Activated CD4-positive, alpha-beta memory T cell treated with anti-CD3 and anti-CD28 coated beads for 36 hours (primary cell): ENCODE measurements at regions not wholly inside any gene's neighbourhood (a gene's known extent, or its start where the extent isn't known, plus 50 kb on each side); places are given as distances from the start of the nearest gene placed in this dataset.

Source experiments
- CTCF ChIA-PET: fragments of 350-600 bp; sonication (Branson Sonifier 250); formaldehyde crosslinking; loops from one replicate; lab custom pipeline; 2021; ENCODE audit warnings: antibody characterized with exemption, inconsistent platforms; lab: Charles Lee
- POLR2A ChIA-PET: fragments of 350-600 bp; sonication (Branson Sonifier 250); formaldehyde crosslinking; loops from one replicate; lab custom pipeline; 2021; ENCODE audit warnings: antibody characterized with exemption; lab: Charles Lee
- DNase-seq: peaks from one replicate; pipeline ENCODE4 v3.0.0-alpha.2; 2020
- H3K27ac Mint-ChIP-seq: one replicate; pipeline ENCODE4 v1.8.0; 2021; ENCODE audit warnings: mixed read lengths
- H3K27me3 Mint-ChIP-seq: one replicate; pipeline ENCODE4 v1.8.0; 2021; ENCODE audit warnings: mixed read lengths
- H3K36me3 Mint-ChIP-seq: one replicate; pipeline ENCODE4 v1.8.0; 2021; ENCODE audit warnings: mixed read lengths
- H3K4me1 Mint-ChIP-seq: one replicate; pipeline ENCODE4 v1.8.0; 2021; ENCODE audit warnings: low read depth, mixed read lengths
- H3K4me3 Mint-ChIP-seq: one replicate; pipeline ENCODE4 v1.8.0; 2021; ENCODE audit warnings: mild to moderate bottlenecking, mixed read lengths
- H3K9me3 Mint-ChIP-seq: one replicate; pipeline ENCODE4 v1.8.0; 2021; ENCODE audit warnings: mixed read lengths
- intact Hi-C: fragments of 100-400 bp; cut with micrococcal nuclease; formaldehyde crosslinking; loops from one replicate; pipeline ENCODE4 v1.15.1; 2023

DNA sequence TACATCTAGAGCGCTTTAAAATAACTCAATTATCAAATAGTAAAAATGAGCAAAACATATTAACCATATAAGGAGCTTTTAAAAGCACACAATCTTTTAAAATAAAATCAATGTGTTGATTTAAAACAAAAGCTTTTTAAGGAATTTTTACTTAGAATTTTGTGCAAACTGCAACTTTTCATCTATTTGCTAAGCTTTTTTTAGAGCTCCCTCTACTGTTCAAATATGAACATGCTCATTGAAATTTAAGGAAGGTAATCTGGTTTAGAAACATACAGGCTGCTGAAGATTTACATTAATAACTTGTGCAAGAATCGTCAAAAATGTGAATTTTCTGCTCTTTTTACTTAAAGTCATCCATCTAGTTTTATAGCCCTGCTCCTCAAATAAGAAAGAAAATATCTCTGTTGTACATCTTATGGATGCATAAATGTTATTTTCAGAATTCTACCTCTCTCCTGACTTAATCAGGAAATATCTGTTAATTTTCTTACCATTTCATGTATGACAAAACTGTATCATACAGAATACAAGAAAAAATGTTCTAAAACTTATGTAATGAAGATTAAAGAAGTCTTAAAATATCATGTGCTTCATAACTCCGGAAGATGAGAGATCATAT lies 469.4 kb upstream of the ROBO2 start:
- ChIA-PET CTCF (interaction anchor here (0.8 kb wide), 1 partner anchor 10 kb away, joined by 3 read pairs; no protein-coding TSS in a partner anchor), POLR2A (no interaction called here)
- H3K4me1 Mint-ChIP-seq: no peaks in the 10 kb centered on the region
- no peak for DNase-seq
- no peaks in the 10 kb centered on the region for H3K9me3 Mint-ChIP-seq
- intact Hi-C loops: no loop called here
- no peaks in the 10 kb centered on the region for H3K36me3 Mint-ChIP-seq
- no peaks in the 10 kb centered on the region for H3K27me3 Mint-ChIP-seq
- H3K27ac Mint-ChIP-seq: no peak overlapping the region
- H3K4me3 Mint-ChIP-seq: no peak overlapping the region

DNA sequence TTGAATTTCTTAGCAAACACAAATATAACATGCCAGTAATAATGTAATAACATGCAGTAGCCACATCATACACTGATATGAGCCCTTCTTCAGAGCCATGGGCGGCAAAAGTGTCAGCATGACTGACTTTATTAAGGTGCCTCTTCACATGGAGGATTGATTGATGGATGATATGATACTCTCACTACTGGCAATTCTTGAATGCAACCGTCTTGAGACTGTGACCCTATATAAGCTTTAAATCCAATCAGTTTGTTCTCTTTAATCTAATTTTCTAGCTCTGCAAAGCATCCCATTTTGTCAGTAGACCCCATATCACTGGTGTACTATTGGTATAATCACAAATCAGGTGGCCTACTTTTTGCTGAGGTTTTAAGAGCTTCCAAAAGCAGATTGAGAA lies 463.7 kb upstream of the ROBO2 start:
- peaks cover 10% of the 10 kb centered on the region for H3K9me3 Mint-ChIP-seq

DNA sequence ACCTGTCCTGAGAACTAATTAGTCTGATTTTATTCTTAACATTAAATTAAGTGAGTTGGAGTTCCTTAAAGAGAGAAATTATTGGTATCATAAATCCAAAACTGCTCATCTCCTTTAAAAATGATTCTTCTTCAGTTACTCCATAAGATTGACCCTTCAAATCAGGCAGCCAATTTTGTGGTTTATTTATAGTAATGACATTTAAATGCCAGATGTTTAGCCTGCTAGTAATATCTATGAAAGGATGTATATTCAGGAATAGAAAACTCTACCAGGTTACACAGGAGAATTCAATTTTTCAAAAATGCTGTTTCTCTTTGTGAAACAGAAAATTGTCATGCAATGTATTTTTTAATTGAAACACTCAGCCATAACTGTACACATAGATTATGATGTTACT lies 457.8 kb upstream of the ROBO2 start:
- CTCF ChIA-PET: no interaction called here
- intact Hi-C loops: no loop called here
- Mint-ChIP-seq H3K36me3 (no peaks in the 10 kb centered on the region), H3K27me3 (no peaks in the 10 kb centered on the region), H3K4me1 (no peaks in the 10 kb centered on the region), H3K9me3 (peaks cover 21% of the 10 kb centered on the region), H3K27ac (no peak overlapping the region), H3K4me3 (no peak overlapping the region)
- POLR2A ChIA-PET: no interaction called here
- DNase-seq: no peak

More for the DNA sequence above, 463.7 kb upstream of the ROBO2 start:
- Mint-ChIP-seq H3K36me3 (no peaks in the 10 kb centered on the region), H3K27ac (no peak overlapping the region), H3K4me1 (no peaks in the 10 kb centered on the region), H3K27me3 (no peaks in the 10 kb centered on the region), H3K4me3 (no peak overlapping the region)
- intact Hi-C loops: no loop called here
- POLR2A ChIA-PET: no interaction called here
- DNase-seq: no peak
- CTCF ChIA-PET: no interaction called here

DNA sequence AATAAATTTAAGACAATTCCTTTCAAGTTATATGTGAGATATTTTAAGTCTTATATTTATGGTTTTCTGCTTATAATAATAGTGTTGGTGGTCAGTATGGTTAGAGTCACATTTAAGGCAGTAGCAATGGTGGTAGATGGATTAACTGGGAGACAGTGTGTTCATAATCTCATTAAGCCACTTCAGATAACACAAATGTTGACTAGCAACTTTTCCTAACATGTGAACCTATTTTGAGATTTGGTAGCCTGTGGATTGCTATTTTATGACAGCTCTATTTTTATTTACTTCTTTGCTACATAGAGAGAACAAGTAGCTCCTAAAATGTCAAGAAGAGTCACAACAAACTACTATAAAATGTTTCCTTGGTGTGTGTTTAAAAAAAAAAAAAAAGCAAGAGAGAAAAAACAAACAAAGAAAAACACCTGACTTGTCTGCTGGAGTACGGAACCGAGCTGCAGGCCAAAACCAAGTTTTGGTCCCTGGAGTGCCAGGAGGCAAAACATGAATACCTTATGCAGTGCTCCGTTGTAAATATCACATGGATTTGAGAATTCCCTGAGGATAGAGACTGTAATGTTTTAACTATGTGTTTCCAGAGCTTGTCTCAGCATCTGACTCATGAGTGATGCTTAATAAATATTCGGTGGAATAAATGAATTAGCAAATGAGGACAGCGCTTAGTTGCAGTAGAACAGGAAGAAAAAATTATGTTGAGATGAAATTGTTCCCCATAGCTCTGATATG lies 457.1 kb upstream of the ROBO2 start:
- Mint-ChIP-seq H3K27ac (no peak overlapping the region), H3K9me3 (peaks cover 24% of the 10 kb centered on the region), H3K36me3 (no peaks in the 10 kb centered on the region), H3K4me1 (no peaks in the 10 kb centered on the region), H3K27me3 (no peaks in the 10 kb centered on the region), H3K4me3 (no peak overlapping the region)
- DNase-seq: no peak
- POLR2A ChIA-PET: no interaction called here
- intact Hi-C loops: no loop called here
- CTCF ChIA-PET: no interaction called here

DNA sequence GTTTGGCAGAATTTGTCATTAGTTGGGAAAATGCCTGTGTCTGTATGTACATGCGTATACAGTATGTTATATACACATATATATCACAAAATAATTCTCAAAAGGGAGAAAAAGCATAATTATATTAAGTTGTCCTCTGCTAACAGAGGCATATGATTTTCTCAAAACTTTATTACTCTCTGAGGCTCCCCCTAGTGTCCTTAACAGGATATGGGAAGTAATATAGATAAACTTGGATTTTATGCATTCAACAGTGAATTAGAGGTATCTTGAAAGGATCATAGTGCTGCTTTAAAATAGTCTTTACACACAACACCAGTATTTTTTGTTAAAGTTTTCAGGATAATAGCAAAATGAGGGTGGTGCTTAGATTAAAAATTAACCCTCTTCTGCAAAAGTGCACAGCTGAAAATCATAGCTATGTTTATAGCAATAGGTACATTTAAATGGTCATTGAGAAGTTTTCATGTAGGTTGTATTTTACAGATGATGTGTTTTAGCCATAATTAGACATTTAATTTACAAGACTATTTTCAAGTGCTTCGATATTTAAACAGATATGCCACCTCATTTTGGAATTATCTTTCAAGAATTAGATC lies 454.0 kb upstream of the ROBO2 start:
- Mint-ChIP-seq H3K9me3 (peaks cover 15% of the 10 kb centered on the region), H3K4me1 (no peaks in the 10 kb centered on the region), H3K36me3 (no peaks in the 10 kb centered on the region), H3K27ac (no peak overlapping the region), H3K27me3 (no peaks in the 10 kb centered on the region), H3K4me3 (no peak overlapping the region)
- POLR2A ChIA-PET: no interaction called here
- CTCF ChIA-PET: no interaction called here
- intact Hi-C loops: no loop called here
- DNase-seq: no peak

DNA sequence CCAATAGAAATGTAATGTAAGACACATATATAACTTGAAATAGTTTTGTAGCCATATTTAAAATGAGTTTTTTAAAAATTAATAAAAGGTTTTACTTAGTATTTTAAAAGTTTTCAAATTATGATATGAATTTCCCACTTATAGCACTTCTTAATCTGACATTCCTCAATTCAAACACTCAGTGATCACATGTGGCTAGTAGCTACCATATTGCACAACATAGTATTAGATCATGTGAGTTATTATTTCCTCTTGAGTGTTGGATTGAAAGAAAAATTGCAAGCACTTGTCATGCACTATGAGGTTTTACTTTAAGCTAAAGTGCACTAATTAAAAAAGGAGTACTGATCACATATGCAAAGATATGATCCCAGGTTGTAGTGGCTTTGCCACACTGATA lies 453.4 kb upstream of the ROBO2 start:
- Mint-ChIP-seq H3K4me3 (no peak overlapping the region), H3K27me3 (no peaks in the 10 kb centered on the region), H3K9me3 (peaks cover 13% of the 10 kb centered on the region), H3K4me1 (no peaks in the 10 kb centered on the region), H3K27ac (no peak overlapping the region), H3K36me3 (no peaks in the 10 kb centered on the region)
- intact Hi-C loops: no loop called here
- no peak for DNase-seq
- CTCF ChIA-PET: no interaction called here
- POLR2A ChIA-PET: no interaction called here

DNA sequence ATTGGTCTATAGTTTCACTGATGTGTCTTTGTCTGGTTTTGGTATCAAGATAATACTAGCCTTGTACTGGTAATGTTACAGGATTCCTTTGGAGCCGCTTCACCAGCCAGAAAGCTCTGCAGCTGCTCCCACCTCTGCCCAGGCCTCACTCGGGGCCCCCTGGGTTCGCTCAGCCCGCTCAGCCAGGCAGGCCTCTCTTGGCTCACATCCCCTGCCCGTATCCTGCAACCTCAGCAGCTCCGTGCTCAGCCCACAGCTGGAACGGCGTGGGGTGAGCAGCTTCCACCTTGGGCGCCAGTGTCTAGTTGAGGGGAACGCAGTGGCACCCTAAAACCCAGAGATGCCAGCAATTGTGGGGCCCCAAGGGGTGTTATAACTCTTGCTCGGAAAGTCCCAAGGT lies 429.7 kb upstream of the ROBO2 start:
- Mint-ChIP-seq H3K27ac (no peak overlapping the region), H3K4me3 (no peak overlapping the region), H3K4me1 (no peaks in the 10 kb centered on the region), H3K9me3 (peaks cover 13% of the 10 kb centered on the region), H3K36me3 (no peaks in the 10 kb centered on the region), H3K27me3 (no peaks in the 10 kb centered on the region)
- no peak for DNase-seq
- CTCF ChIA-PET: no interaction called here
- POLR2A ChIA-PET: no interaction called here
- intact Hi-C loops: no loop called here

DNA sequence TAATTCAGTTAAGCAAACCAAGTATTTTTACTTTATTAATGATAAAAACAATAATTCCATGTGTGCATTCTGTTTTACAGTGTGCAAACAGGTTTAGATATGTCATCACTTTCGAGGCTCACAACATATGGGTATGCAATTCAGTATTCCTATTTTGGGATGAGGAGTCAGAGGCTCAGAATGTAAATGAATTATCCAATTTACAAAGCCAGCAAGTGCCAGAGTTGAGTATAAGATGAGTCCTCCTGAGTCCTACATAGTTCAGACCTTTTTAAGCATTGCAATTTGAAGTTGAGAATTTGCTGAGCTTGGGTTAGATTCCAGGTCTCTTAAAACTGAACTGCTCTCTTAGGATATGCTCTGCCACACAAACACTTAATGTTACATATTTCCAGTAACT lies 424.2 kb upstream of the ROBO2 start:
- no peak for DNase-seq
- Mint-ChIP-seq H3K27ac (no peak overlapping the region), H3K36me3 (no peaks in the 10 kb centered on the region), H3K4me3 (no peak overlapping the region), H3K4me1 (no peaks in the 10 kb centered on the region), H3K9me3 (peaks cover 7% of the 10 kb centered on the region), H3K27me3 (no peaks in the 10 kb centered on the region)
- intact Hi-C loops: no loop called here
- ChIA-PET POLR2A (no interaction called here), CTCF (no interaction called here)

DNA sequence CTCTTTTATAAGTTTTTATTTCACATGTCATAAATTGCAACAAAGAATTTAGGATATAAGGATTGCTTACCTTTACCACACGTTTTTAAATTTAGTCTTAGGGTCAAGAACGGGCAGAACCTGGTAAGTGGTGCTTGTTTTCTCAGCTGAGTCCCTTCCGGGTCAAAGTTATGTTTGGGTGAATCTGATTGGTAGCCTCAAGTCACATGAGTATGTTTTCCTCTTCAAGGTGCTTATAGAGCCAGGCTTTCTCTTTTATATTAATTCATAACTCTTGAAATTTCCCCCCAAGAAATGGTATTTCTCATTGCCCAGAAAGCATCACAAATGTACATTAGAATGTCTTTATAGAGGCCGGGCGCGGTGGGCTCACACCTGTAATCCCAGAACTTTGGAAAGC lies 415.7 kb upstream of the ROBO2 start:
- DNase-seq: no peak
- ChIA-PET CTCF (no interaction called here), POLR2A (no interaction called here)
- no peak overlapping the region for H3K4me3 Mint-ChIP-seq
- H3K9me3 Mint-ChIP-seq: peaks cover 34% of the 10 kb centered on the region
- H3K36me3 Mint-ChIP-seq: no peaks in the 10 kb centered on the region
- no peaks in the 10 kb centered on the region for H3K27me3 Mint-ChIP-seq
- no peaks in the 10 kb centered on the region for H3K4me1 Mint-ChIP-seq
- no peak overlapping the region for H3K27ac Mint-ChIP-seq
- intact Hi-C loops: no loop called here

DNA sequence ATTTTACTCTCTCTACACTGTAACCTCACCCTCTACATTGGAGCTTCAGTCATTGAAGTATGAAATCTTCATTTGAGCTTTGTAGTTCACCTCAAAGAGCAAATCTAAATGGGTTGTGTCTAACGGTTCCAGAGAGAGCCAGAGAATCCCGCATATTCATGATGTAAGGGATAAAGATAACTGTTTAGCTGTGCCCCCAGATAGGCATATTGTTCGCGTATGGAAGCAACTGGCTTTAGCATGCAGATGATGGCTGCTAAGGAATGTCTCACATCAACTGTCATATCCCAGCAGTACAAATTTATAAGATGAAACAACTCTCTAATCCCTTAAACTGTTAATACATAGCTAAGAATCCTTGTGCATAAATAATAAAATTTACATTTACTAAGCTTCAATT lies 412.7 kb upstream of the ROBO2 start:
- Mint-ChIP-seq H3K36me3 (no peaks in the 10 kb centered on the region), H3K4me3 (no peak overlapping the region), H3K27me3 (no peaks in the 10 kb centered on the region), H3K9me3 (peaks cover 36% of the 10 kb centered on the region), H3K4me1 (no peaks in the 10 kb centered on the region), H3K27ac (no peak overlapping the region)
- POLR2A ChIA-PET: no interaction called here
- DNase-seq: no peak
- intact Hi-C loops: no loop called here
- CTCF ChIA-PET: no interaction called here

DNA sequence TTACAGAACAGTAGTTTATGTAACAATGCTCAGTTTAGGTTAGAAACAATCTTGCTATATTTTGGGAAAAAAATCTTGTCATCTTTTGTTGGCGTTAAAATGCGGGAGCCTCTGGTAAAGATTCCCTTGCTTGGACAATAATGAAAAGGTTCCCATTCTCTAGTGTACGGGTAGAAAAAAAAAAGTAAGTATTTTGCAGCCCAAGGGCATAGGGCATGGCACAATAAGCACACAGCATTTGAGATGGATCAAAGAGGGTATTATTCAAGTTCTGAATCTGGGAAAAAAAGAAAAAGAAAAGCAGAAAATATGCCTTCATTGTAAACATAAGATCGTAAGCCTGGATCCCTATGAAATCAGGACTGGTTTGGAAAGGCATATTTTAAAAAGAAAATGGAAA lies 408.6 kb upstream of the ROBO2 start:
- no peaks in the 10 kb centered on the region for H3K36me3 Mint-ChIP-seq
- ChIA-PET POLR2A (no interaction called here), CTCF (no interaction called here)
- H3K27me3 Mint-ChIP-seq: no peaks in the 10 kb centered on the region
- H3K4me3 Mint-ChIP-seq: no peak overlapping the region
- no peak overlapping the region for H3K27ac Mint-ChIP-seq
- intact Hi-C loops: no loop called here
- H3K4me1 Mint-ChIP-seq: no peaks in the 10 kb centered on the region
- no peak for DNase-seq
- peaks cover 21% of the 10 kb centered on the region for H3K9me3 Mint-ChIP-seq

DNA sequence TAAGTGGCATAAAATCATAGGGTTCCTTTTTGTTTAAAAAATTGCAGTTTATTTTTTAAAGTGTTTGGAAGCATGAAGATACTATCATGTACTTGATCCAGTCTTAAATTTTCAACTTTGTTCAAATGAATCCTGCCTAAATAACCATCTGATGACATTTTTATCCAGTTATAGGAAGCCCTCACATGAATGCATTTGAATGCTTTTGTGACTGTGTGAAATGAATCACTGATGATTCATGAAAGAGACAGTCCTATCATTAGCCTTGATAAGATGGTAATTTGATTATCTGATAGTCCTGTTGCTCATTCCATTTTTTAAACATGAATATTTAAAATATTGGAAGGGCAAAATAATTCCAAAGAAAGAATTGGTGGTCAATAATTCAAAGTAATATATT lies 401.9 kb upstream of the ROBO2 start:
- Mint-ChIP-seq H3K36me3 (no peaks in the 10 kb centered on the region), H3K27me3 (no peaks in the 10 kb centered on the region), H3K4me3 (no peak overlapping the region), H3K4me1 (no peaks in the 10 kb centered on the region), H3K9me3 (peaks cover 12% of the 10 kb centered on the region), H3K27ac (no peak overlapping the region)
- DNase-seq: no peak
- ChIA-PET POLR2A (no interaction called here), CTCF (no interaction called here)
- intact Hi-C loops: no loop called here
